T-helper 1 cell treated with Interleukin-12 subunit alpha and Interleukin-12 subunit beta and Interleukin-4 antibody, amounts not matched to agents 30 μg/mL and 1 μg/mL, for 36 hours (primary cell): ENCODE measurements at regions not wholly inside any gene's neighbourhood (a gene's known extent, or its start where the extent isn't known, plus 50 kb on each side); places are given as distances from the start of the nearest gene placed in this dataset.

ENCODE experiments used
- H3K27ac Mint-ChIP-seq: one replicate; pipeline ENCODE4 v1.8.0; 2021; ENCODE audit warnings: mild to moderate bottlenecking, mixed read lengths
- H3K27me3 Mint-ChIP-seq: one replicate; pipeline ENCODE4 v1.8.0; 2021; ENCODE audit warnings: low read depth, mixed read lengths
- H3K36me3 Mint-ChIP-seq: one replicate; pipeline ENCODE4 v1.8.0; 2021; ENCODE audit warnings: low read depth, mixed read lengths
- H3K4me1 Mint-ChIP-seq: one replicate; pipeline ENCODE4 v1.8.0; 2021; ENCODE audit warnings: low read depth, mixed read lengths
- H3K4me3 Mint-ChIP-seq: one replicate; pipeline ENCODE4 v1.8.0; 2021; ENCODE audit warnings: mild to moderate bottlenecking, moderate library complexity, mixed read lengths
- H3K9me3 Mint-ChIP-seq: one replicate; pipeline ENCODE4 v1.8.0; 2021; ENCODE audit warnings: mixed read lengths

DNA sequence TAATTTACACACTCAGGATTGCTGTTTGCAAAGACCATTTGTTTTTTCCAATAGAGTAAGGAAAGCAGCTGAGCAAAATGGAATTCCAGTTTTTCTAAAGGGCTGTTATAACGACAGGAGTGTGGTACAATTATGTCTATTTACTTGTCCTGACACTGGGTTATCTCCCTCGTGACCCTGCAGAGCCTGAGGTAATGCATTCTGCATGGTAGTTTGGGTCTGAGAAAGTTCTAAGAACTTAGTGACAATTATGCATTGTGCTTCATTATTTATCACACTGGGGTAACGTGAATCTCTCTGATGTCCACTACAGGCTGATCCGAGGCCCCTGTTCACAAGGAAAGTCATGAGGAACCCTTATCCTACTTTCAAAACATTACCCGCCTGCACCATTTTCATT lies 50.7 kb upstream of the EDNRB start:
- Mint-ChIP-seq H3K27me3 (no peaks in the 10 kb centered on the region), H3K36me3 (no peaks in the 10 kb centered on the region), H3K9me3 (no peaks in the 10 kb centered on the region), H3K4me3 (no peak overlapping the region), H3K27ac (no peak overlapping the region), H3K4me1 (no peaks in the 10 kb centered on the region)
